ENCODE measurements at regions not wholly inside any gene's neighbourhood (a gene's known extent, or its start where the extent isn't known, plus 50 kb on each side); places are given as distances from the start of the nearest gene placed in this dataset.

GRCh38 chr3:177773717-177774116, 576.4 kb upstream of the TBL1XR1 start:
- no CpG with 5 or more reads among the region's 1 CpG for WGBS (ENCODE audit: extremely low coverage, insufficient coverage, low lambda C conversion rate)
- Histone ChIP-seq H3K9ac (ENCODE audit: low read length) (no peak overlapping the region), H3K36me3 (ENCODE audit: control insufficient read depth, insufficient read depth, low read length) (no peaks in the 10 kb centered on the region), H3K56ac (ENCODE audit: low read length) (no peak overlapping the region), H2BK120ac (ENCODE audit: low read depth, low read length) (no peak overlapping the region), H3K23ac (ENCODE audit: low read length) (no peak overlapping the region), H3K4me3 (ENCODE audit: low read length) (no peak overlapping the region), H2AK5ac (ENCODE audit: low read length) (no peak overlapping the region), H4K8ac (ENCODE audit: low read depth, low read length) (no peak overlapping the region), H3K4me1 (ENCODE audit: control insufficient read depth, low read depth, low read length) (no peaks in the 10 kb centered on the region), H3K27ac (ENCODE audit: low read depth, low read length) (no peak overlapping the region), H3K27me3 (ENCODE audit: insufficient read depth, low read length, poor library complexity) (no peaks in the 10 kb centered on the region), H2BK15ac (replicated peaks; ENCODE audit: low read depth) (no peak overlapping the region), H2BK5ac (ENCODE audit: low read length) (no peak overlapping the region), H3K18ac (ENCODE audit: low read length) (no peak overlapping the region), H3K4me2 (ENCODE audit: low read length) (no peak overlapping the region), H3K79me2 (ENCODE audit: control insufficient read depth, insufficient read depth, low read length) (no peaks in the 10 kb centered on the region), H4K5ac (ENCODE audit: low read length) (no peak overlapping the region), H3K79me1 (ENCODE audit: low read length) (no peaks in the 10 kb centered on the region), H3K4ac (ENCODE audit: low read depth, low read length) (no peak overlapping the region)
- DNase-seq: no peak

GRCh38 chr3:177776661-177777101, 579.4 kb upstream of the TBL1XR1 start:
- WGBS (ENCODE audit: extremely low coverage, insufficient coverage, low lambda C conversion rate): no CpG with 5 or more reads among the region's 6 CpGs
- Histone ChIP-seq H3K4ac (ENCODE audit: low read depth, low read length) (no peak overlapping the region), H2BK15ac (replicated peaks; ENCODE audit: low read depth) (no peak overlapping the region), H3K4me3 (ENCODE audit: low read length) (no peak overlapping the region), H3K36me3 (ENCODE audit: control insufficient read depth, insufficient read depth, low read length) (no peaks in the 10 kb centered on the region), H3K4me1 (ENCODE audit: control insufficient read depth, low read depth, low read length) (no peaks in the 10 kb centered on the region), H3K79me1 (ENCODE audit: low read length) (no peaks in the 10 kb centered on the region), H4K5ac (ENCODE audit: low read length) (no peak overlapping the region), H3K27me3 (ENCODE audit: insufficient read depth, low read length, poor library complexity) (no peaks in the 10 kb centered on the region), H4K8ac (ENCODE audit: low read depth, low read length) (no peak overlapping the region), H3K9ac (ENCODE audit: low read length) (no peak overlapping the region), H3K56ac (ENCODE audit: low read length) (no peak overlapping the region), H2AK5ac (ENCODE audit: low read length) (no peak overlapping the region), H3K18ac (ENCODE audit: low read length) (no peak overlapping the region), H2BK5ac (ENCODE audit: low read length) (no peak overlapping the region), H2BK120ac (ENCODE audit: low read depth, low read length) (no peak overlapping the region), H3K79me2 (ENCODE audit: control insufficient read depth, insufficient read depth, low read length) (no peaks in the 10 kb centered on the region), H3K27ac (ENCODE audit: low read depth, low read length) (no peak overlapping the region), H3K4me2 (ENCODE audit: low read length) (no peak overlapping the region), H3K23ac (ENCODE audit: low read length) (no peak overlapping the region)
- DNase-seq: peak; percentile 90

- H2BK15ac ChIP-seq (replicated peaks; ENCODE audit: low read depth): no peak overlapping the region
- peak; percentile 77 for DNase-seq
- H3K4ac ChIP-seq (ENCODE audit: low read depth, low read length): no peak overlapping the region
- no peak overlapping the region for H3K23ac ChIP-seq (ENCODE audit: low read length)
- no peak overlapping the region for H3K18ac ChIP-seq (ENCODE audit: low read length)
- H3K9ac ChIP-seq (ENCODE audit: low read length): no peak overlapping the region
- WGBS (ENCODE audit: extremely low coverage, insufficient coverage, low lambda C conversion rate): no CpG with 5 or more reads among the region's 1 CpG
- H2BK120ac ChIP-seq (ENCODE audit: low read depth, low read length): no peak overlapping the region
- no peak overlapping the region for H3K4me2 ChIP-seq (ENCODE audit: low read length)
- no peak overlapping the region for H3K4me3 ChIP-seq (ENCODE audit: low read length)
- no peak overlapping the region for H2BK5ac ChIP-seq (ENCODE audit: low read length)
- no peaks in the 10 kb centered on the region for H3K27me3 ChIP-seq (ENCODE audit: insufficient read depth, low read length, poor library complexity)
- no peak overlapping the region for H4K8ac ChIP-seq (ENCODE audit: low read depth, low read length)
- H3K4me1 ChIP-seq (ENCODE audit: control insufficient read depth, low read depth, low read length): no peaks in the 10 kb centered on the region
- H3K79me2 ChIP-seq (ENCODE audit: control insufficient read depth, insufficient read depth, low read length): no peaks in the 10 kb centered on the region
- H3K79me1 ChIP-seq (ENCODE audit: low read length): no peaks in the 10 kb centered on the region
- no peak overlapping the region for H3K27ac ChIP-seq (ENCODE audit: low read depth, low read length)
- H4K5ac ChIP-seq (ENCODE audit: low read length): no peak overlapping the region
- no peaks in the 10 kb centered on the region for H3K36me3 ChIP-seq (ENCODE audit: control insufficient read depth, insufficient read depth, low read length)
- no peak overlapping the region for H2AK5ac ChIP-seq (ENCODE audit: low read length)
- no peak overlapping the region for H3K56ac ChIP-seq (ENCODE audit: low read length)
Observed at GRCh38 chr3:177777699-177778098, 580.4 kb upstream of the TBL1XR1 start.

GRCh38 chr3:177778633-177779032, 581.4 kb upstream of the TBL1XR1 start:
- Histone ChIP-seq H3K4me1 (ENCODE audit: control insufficient read depth, low read depth, low read length) (no peaks in the 10 kb centered on the region), H3K4ac (ENCODE audit: low read depth, low read length) (no peak overlapping the region), H4K8ac (ENCODE audit: low read depth, low read length) (no peak overlapping the region), H2BK120ac (ENCODE audit: low read depth, low read length) (no peak overlapping the region), H3K79me1 (ENCODE audit: low read length) (no peaks in the 10 kb centered on the region), H3K27ac (ENCODE audit: low read depth, low read length) (no peak overlapping the region), H3K23ac (ENCODE audit: low read length) (no peak overlapping the region), H4K5ac (ENCODE audit: low read length) (no peak overlapping the region), H3K27me3 (ENCODE audit: insufficient read depth, low read length, poor library complexity) (no peaks in the 10 kb centered on the region), H3K79me2 (ENCODE audit: control insufficient read depth, insufficient read depth, low read length) (no peaks in the 10 kb centered on the region), H3K56ac (ENCODE audit: low read length) (no peak overlapping the region), H3K9ac (ENCODE audit: low read length) (no peak overlapping the region), H2BK5ac (ENCODE audit: low read length) (no peak overlapping the region), H3K36me3 (ENCODE audit: control insufficient read depth, insufficient read depth, low read length) (no peaks in the 10 kb centered on the region), H3K4me3 (ENCODE audit: low read length) (no peak overlapping the region), H2AK5ac (ENCODE audit: low read length) (no peak overlapping the region), H3K18ac (ENCODE audit: low read length) (no peak overlapping the region), H2BK15ac (replicated peaks; ENCODE audit: low read depth) (peak overlapping the region; percentile 78), H3K4me2 (ENCODE audit: low read length) (no peak overlapping the region)
- no CpG with 5 or more reads among the region's 1 CpG for WGBS (ENCODE audit: extremely low coverage, insufficient coverage, low lambda C conversion rate)
- no peak for DNase-seq

GRCh38 chr3:177781686-177782161, 584.4 kb upstream of the TBL1XR1 start:
- H3K36me3 ChIP-seq (ENCODE audit: control insufficient read depth, insufficient read depth, low read length): no peaks in the 10 kb centered on the region
- no peak overlapping the region for H3K23ac ChIP-seq (ENCODE audit: low read length)
- H3K4me1 ChIP-seq (ENCODE audit: control insufficient read depth, low read depth, low read length): no peaks in the 10 kb centered on the region
- H3K79me1 ChIP-seq (ENCODE audit: low read length): no peaks in the 10 kb centered on the region
- no peak for DNase-seq
- no peak overlapping the region for H4K8ac ChIP-seq (ENCODE audit: low read depth, low read length)
- no peak overlapping the region for H2BK5ac ChIP-seq (ENCODE audit: low read length)
- no peak overlapping the region for H3K4me3 ChIP-seq (ENCODE audit: low read length)
- H2BK15ac ChIP-seq (replicated peaks; ENCODE audit: low read depth): no peak overlapping the region
- no peak overlapping the region for H3K4me2 ChIP-seq (ENCODE audit: low read length)
- no peak overlapping the region for H3K27ac ChIP-seq (ENCODE audit: low read depth, low read length)
- peak overlapping the region; percentile 4 for H3K18ac ChIP-seq (ENCODE audit: low read length)
- H3K79me2 ChIP-seq (ENCODE audit: control insufficient read depth, insufficient read depth, low read length): no peaks in the 10 kb centered on the region
- no peak overlapping the region for H2AK5ac ChIP-seq (ENCODE audit: low read length)
- no CpG with 5 or more reads among the region's 3 CpGs for WGBS (ENCODE audit: extremely low coverage, insufficient coverage, low lambda C conversion rate)
- no peaks in the 10 kb centered on the region for H3K27me3 ChIP-seq (ENCODE audit: insufficient read depth, low read length, poor library complexity)
- no peak overlapping the region for H2BK120ac ChIP-seq (ENCODE audit: low read depth, low read length)
- H3K56ac ChIP-seq (ENCODE audit: low read length): no peak overlapping the region
- no peak overlapping the region for H4K5ac ChIP-seq (ENCODE audit: low read length)
- H3K9ac ChIP-seq (ENCODE audit: low read length): no peak overlapping the region
- H3K4ac ChIP-seq (ENCODE audit: low read depth, low read length): no peak overlapping the region

GRCh38 chr3:177783338-177783737, 586.1 kb upstream of the TBL1XR1 start:
- Histone ChIP-seq H4K5ac (ENCODE audit: low read length) (no peak overlapping the region), H3K4me2 (ENCODE audit: low read length) (no peak overlapping the region), H4K8ac (ENCODE audit: low read depth, low read length) (no peak overlapping the region), H3K9ac (ENCODE audit: low read length) (no peak overlapping the region), H2BK15ac (replicated peaks; ENCODE audit: low read depth) (no peak overlapping the region), H3K27ac (ENCODE audit: low read depth, low read length) (no peak overlapping the region), H3K27me3 (ENCODE audit: insufficient read depth, low read length, poor library complexity) (no peaks in the 10 kb centered on the region), H2BK120ac (ENCODE audit: low read depth, low read length) (no peak overlapping the region), H3K23ac (ENCODE audit: low read length) (no peak overlapping the region), H3K18ac (ENCODE audit: low read length) (no peak overlapping the region), H3K79me2 (ENCODE audit: control insufficient read depth, insufficient read depth, low read length) (no peaks in the 10 kb centered on the region), H3K4me3 (ENCODE audit: low read length) (no peak overlapping the region), H3K79me1 (ENCODE audit: low read length) (no peaks in the 10 kb centered on the region), H2BK5ac (ENCODE audit: low read length) (no peak overlapping the region), H3K56ac (ENCODE audit: low read length) (no peak overlapping the region), H3K4ac (ENCODE audit: low read depth, low read length) (no peak overlapping the region), H2AK5ac (ENCODE audit: low read length) (no peak overlapping the region), H3K36me3 (ENCODE audit: control insufficient read depth, insufficient read depth, low read length) (no peaks in the 10 kb centered on the region), H3K4me1 (ENCODE audit: control insufficient read depth, low read depth, low read length) (no peaks in the 10 kb centered on the region)
- DNase-seq: no peak
- no CpG with 5 or more reads among the region's 2 CpGs for WGBS (ENCODE audit: extremely low coverage, insufficient coverage, low lambda C conversion rate)

Measured in mesendoderm (in vitro differentiated cells).